ENCODE measurements at regions not wholly inside any gene's neighbourhood (a gene's known extent, or its start where the extent isn't known, plus 50 kb on each side); places are given as distances from the start of the nearest gene placed in this dataset.
"Not testable (repeated sequence)": the region's sequence is repeated elsewhere in the genome, so short reads cannot be mapped to it uniquely, and the experiment has no call there.

- DNase-seq (ENCODE audit: low read depth): no peak
Observed at GRCh38 chr1:219432191-219432606, 180.7 kb downstream of the ZC3H11B start.

GRCh38 chr1:219430419-219430818, 182.5 kb downstream of the ZC3H11B start:
- DNase-seq (ENCODE audit: low read depth): no peak

- no peak for DNase-seq (ENCODE audit: low read depth)
Observed at GRCh38 chr1:219428651-219429050, 184.3 kb downstream of the ZC3H11B start.

GRCh38 chr1:219427989-219428388, 184.9 kb downstream of the ZC3H11B start:
- no peak for DNase-seq (ENCODE audit: low read depth)

GRCh38 chr1:219427403-219427802, 185.5 kb downstream of the ZC3H11B start:
- DNase-seq (ENCODE audit: low read depth): no peak

GRCh38 chr1:219422811-219423598, 189.9 kb downstream of the ZC3H11B start:
- peak; percentile 82 for DNase-seq (ENCODE audit: low read depth)

- DNase-seq (ENCODE audit: low read depth): no peak
Observed at GRCh38 chr1:219420913-219421312, 192.0 kb downstream of the ZC3H11B start.

GRCh38 chr1:219419860-219420259, 193.0 kb downstream of the ZC3H11B start:
- no peak for DNase-seq (ENCODE audit: low read depth)

- peak; percentile 45 for DNase-seq (ENCODE audit: low read depth)
Observed at GRCh38 chr1:219419065-219419464, 193.8 kb downstream of the ZC3H11B start.

- DNase-seq (ENCODE audit: low read depth): no peak
Observed at GRCh38 chr1:219417610-219418009, 195.3 kb downstream of the ZC3H11B start.

- DNase-seq (ENCODE audit: low read depth): no peak
Observed at GRCh38 chr1:219416598-219417238, 196.2 kb downstream of the ZC3H11B start.

- no peak for DNase-seq (ENCODE audit: low read depth)
Observed at GRCh38 chr1:219415915-219416314, 197.0 kb downstream of the ZC3H11B start.

GRCh38 chr1:219415433-219415832, 197.5 kb downstream of the ZC3H11B start:
- no peak for DNase-seq (ENCODE audit: low read depth)

GRCh38 chr1:219414250-219414649, 198.7 kb downstream of the ZC3H11B start:
- no peak for DNase-seq (ENCODE audit: low read depth)

GRCh38 chr1:219413536-219413935, 199.4 kb downstream of the ZC3H11B start:
- no peak for DNase-seq (ENCODE audit: low read depth)

GRCh38 chr1:219412772-219413171, 200.1 kb downstream of the ZC3H11B start:
- no peak for DNase-seq (ENCODE audit: low read depth)

GRCh38 chr1:219410721-219411120, 202.2 kb downstream of the ZC3H11B start:
- not testable (repeated sequence) for DNase-seq (ENCODE audit: low read depth)

- no peak for DNase-seq (ENCODE audit: low read depth)
Observed at GRCh38 chr1:219405531-219406331, 207.2 kb downstream of the ZC3H11B start.

- no peak for DNase-seq (ENCODE audit: low read depth)
Observed at GRCh38 chr1:219404629-219405028, 208.3 kb downstream of the ZC3H11B start.

GRCh38 chr1:219402925-219403324, 210.0 kb downstream of the ZC3H11B start:
- no peak for DNase-seq (ENCODE audit: low read depth)

- no peak for DNase-seq (ENCODE audit: low read depth)
Observed at GRCh38 chr1:219401724-219402625, 210.9 kb downstream of the ZC3H11B start.

GRCh38 chr1:219399446-219399845, 213.5 kb downstream of the ZC3H11B start:
- DNase-seq (ENCODE audit: low read depth): no peak
